ENCODE measurements at regions not wholly inside any gene's neighbourhood (a gene's known extent, or its start where the extent isn't known, plus 50 kb on each side); places are given as distances from the start of the nearest gene placed in this dataset.

GRCh38 chrX:8319359-8319758 lies 145.3 kb upstream of the VCX3B start:
- TF ChIP-seq CTCF (IDR thresholded peaks at IDR 0.05), result no peak
- TF ChIP-seq POLR2A (IDR thresholded peaks at IDR 0.05), result no peak
